Neural crest cell (in vitro differentiated cells): ENCODE measurements at regions not wholly inside any gene's neighbourhood (a gene's known extent, or its start where the extent isn't known, plus 50 kb on each side); places are given as distances from the start of the nearest gene placed in this dataset.

Source experiments
- DNase-seq: peaks from one replicate; pipeline ENCODE4 v3.0.0; 2021; ENCODE audit warnings: low read depth, mixed read lengths, low spot score
- H3K27ac Mint-ChIP-seq: one replicate; pipeline ENCODE4 v1.8.0; 2021; ENCODE audit warnings: mild to moderate bottlenecking, mixed read lengths; ENCODE audit not compliant: unreplicated experiment
- H3K27me3 Mint-ChIP-seq: 2 replicates; pipeline ENCODE4 v1.8.0; 2021; ENCODE audit warnings: low read depth, mild to moderate bottlenecking, mixed read lengths
- H3K36me3 Mint-ChIP-seq: 2 replicates; pipeline ENCODE4 v1.8.0; 2021; ENCODE audit warnings: low read depth, mild to moderate bottlenecking, mixed read lengths
- H3K4me1 Mint-ChIP-seq: 2 replicates; pipeline ENCODE4 v1.8.0; 2021; ENCODE audit warnings: mixed read lengths
- H3K4me3 Mint-ChIP-seq: one replicate; pipeline ENCODE4 v1.8.0; 2021; ENCODE audit warnings: mild to moderate bottlenecking, mixed read lengths
- H3K9me3 Mint-ChIP-seq: 2 replicates; pipeline ENCODE4 v1.8.0; 2021; ENCODE audit warnings: mixed read lengths
- CTCF ChIP-seq: fragments of 200-600 bp; sonication (generic); conservative IDR thresholded peaks from 2 replicates; pipeline ENCODE4 v1.5.0; 2021; ENCODE audit warnings: antibody characterized with exemption, mild to moderate bottlenecking

- no peak for TF ChIP-seq CTCF
- no peak overlapping the region for H3K4me3 Mint-ChIP-seq
Observed at GRCh38 chr1:242873661-242874060, 349.2 kb upstream of the PLD5 start.

GRCh38 chr1:242872521-242872920, 348.0 kb upstream of the PLD5 start:
- H3K27me3 Mint-ChIP-seq: no peaks in the 10 kb centered on the region
- no peak for TF ChIP-seq CTCF

More at GRCh38 chr1:242873661-242874060, 349.2 kb upstream of the PLD5 start:
- Mint-ChIP-seq H3K4me1 (no peaks in the 10 kb centered on the region), H3K36me3 (no peaks in the 10 kb centered on the region), H3K27ac (no peak overlapping the region), H3K27me3 (peaks cover 3% of the 10 kb centered on the region), H3K9me3 (no peaks in the 10 kb centered on the region)
- DNase-seq: no peak

GRCh38 chr1:242871471-242872030, 347.1 kb upstream of the PLD5 start:
- H3K4me1 Mint-ChIP-seq: no peaks in the 10 kb centered on the region
- H3K4me3 Mint-ChIP-seq: no peak overlapping the region
- TF ChIP-seq CTCF: no peak
- H3K36me3 Mint-ChIP-seq: no peaks in the 10 kb centered on the region
- no peak for DNase-seq
- no peak overlapping the region for H3K27ac Mint-ChIP-seq
- H3K9me3 Mint-ChIP-seq: no peaks in the 10 kb centered on the region
- no peaks in the 10 kb centered on the region for H3K27me3 Mint-ChIP-seq

More at GRCh38 chr1:242872521-242872920, 348.0 kb upstream of the PLD5 start:
- Mint-ChIP-seq H3K4me1 (no peaks in the 10 kb centered on the region), H3K4me3 (no peak overlapping the region), H3K9me3 (no peaks in the 10 kb centered on the region), H3K27ac (no peak overlapping the region), H3K36me3 (no peaks in the 10 kb centered on the region)
- DNase-seq: no peak

- Mint-ChIP-seq H3K9me3 (no peaks in the 10 kb centered on the region), H3K36me3 (no peaks in the 10 kb centered on the region), H3K4me3 (no peak overlapping the region), H3K4me1 (no peaks in the 10 kb centered on the region), H3K27me3 (no peaks in the 10 kb centered on the region), H3K27ac (no peak overlapping the region)
- no peak for TF ChIP-seq CTCF
- DNase-seq: no peak
Observed at GRCh38 chr1:242870966-242871365, 346.5 kb upstream of the PLD5 start.

GRCh38 chr1:242856289-242856688, 331.8 kb upstream of the PLD5 start:
- Mint-ChIP-seq H3K9me3 (peaks cover 2% of the 10 kb centered on the region), H3K36me3 (no peaks in the 10 kb centered on the region), H3K4me1 (no peaks in the 10 kb centered on the region), H3K27me3 (peaks cover 22% of the 10 kb centered on the region), H3K27ac (no peak overlapping the region), H3K4me3 (no peak overlapping the region)
- no peak for TF ChIP-seq CTCF
- DNase-seq: no peak

- no peak for TF ChIP-seq CTCF
- H3K27ac Mint-ChIP-seq: no peak overlapping the region
- H3K4me1 Mint-ChIP-seq: no peaks in the 10 kb centered on the region
- no peaks in the 10 kb centered on the region for H3K36me3 Mint-ChIP-seq
- DNase-seq: no peak
- H3K4me3 Mint-ChIP-seq: no peak overlapping the region
- peaks cover 12% of the 10 kb centered on the region for H3K9me3 Mint-ChIP-seq
- peaks cover 32% of the 10 kb centered on the region for H3K27me3 Mint-ChIP-seq
Observed at GRCh38 chr1:242854466-242854865, 330.0 kb upstream of the PLD5 start.
